HCT116 (cell line): ENCODE measurements at regions not wholly inside any gene's neighbourhood (a gene's known extent, or its start where the extent isn't known, plus 50 kb on each side); places are given as distances from the start of the nearest gene placed in this dataset.

Experiments used
- CBX3 ChIP-seq: IDR thresholded peaks from 2 replicates; pipeline ENCODE4 v1.6.1; 2012; ENCODE audit warnings: low read depth
- EGR1 ChIP-seq: IDR thresholded peaks from 2 replicates; pipeline ENCODE4 v1.6.1; 2012; ENCODE audit warnings: low read depth
- ELF1 ChIP-seq: IDR thresholded peaks from 2 replicates; pipeline ENCODE4 v1.6.1; 2012; ENCODE audit warnings: low read depth, borderline replicate concordance
- EZH2 ChIP-seq: fragments of 200-600 bp; sonication (generic); IDR thresholded peaks from 2 replicates; pipeline ENCODE4 v1.6.1; 2017; ENCODE audit warnings: antibody characterized with exemption, mixed run types
- EZH2phosphoT487 ChIP-seq: fragments of 200-600 bp; IDR thresholded peaks from 2 replicates; pipeline ENCODE4 v1.6.1; 2018; ENCODE audit warnings: antibody characterized with exemption, borderline replicate concordance
- POLR2A ChIP-seq: IDR thresholded peaks from 2 replicates; pipeline ENCODE4 v1.7.0; 2011; ENCODE audit warnings: borderline replicate concordance; ENCODE audit not compliant: insufficient read depth, insufficient read length; ENCODE audit errors: extremely low read depth
- POLR2AphosphoS5 ChIP-seq: IDR thresholded peaks from 2 replicates; pipeline ENCODE4 v1.6.1; 2011; ENCODE audit warnings: mild to moderate bottlenecking, low read depth, low read length, moderate library complexity
- ZFX ChIP-seq: fragments of 450-650 bp; IDR thresholded peaks from 2 replicates; pipeline ENCODE4 v1.6.1; 2017
- ZNF274 ChIP-seq: fragments of 200-500 bp; sonication (Bioruptor generic); IDR thresholded peaks from 2 replicates; pipeline ENCODE4 v1.6.1; 2014; ENCODE audit warnings: mild to moderate bottlenecking, low read depth, low read length, inconsistent platforms
- TF ChIP-seq, protein P1 (sequence below), 3 experiments: fragments of 200-600 bp in 1 of 3; sonication (generic) in 1 of 3; IDR thresholded peaks in 2 of 3; conservative IDR thresholded peaks in 1 of 3; 2 replicates each; pipeline ENCODE4 v1.5.1; 2012 to 2017; ENCODE audit warnings: low read depth in 2 of 3, low read length in 2 of 3, antibody characterized with exemption in 1 of 3, borderline replicate concordance in 1 of 3, control low read depth in 1 of 3, mild to moderate bottlenecking in 1 of 3, mixed read lengths in 1 of 3, mixed run types in 1 of 3, moderate library complexity in 1 of 3; ENCODE audit not compliant: insufficient read depth in 1 of 3
- TF ChIP-seq, protein P2 (sequence below): IDR thresholded peaks from 2 replicates; pipeline ENCODE4 v1.6.1; 2012

DNA sequence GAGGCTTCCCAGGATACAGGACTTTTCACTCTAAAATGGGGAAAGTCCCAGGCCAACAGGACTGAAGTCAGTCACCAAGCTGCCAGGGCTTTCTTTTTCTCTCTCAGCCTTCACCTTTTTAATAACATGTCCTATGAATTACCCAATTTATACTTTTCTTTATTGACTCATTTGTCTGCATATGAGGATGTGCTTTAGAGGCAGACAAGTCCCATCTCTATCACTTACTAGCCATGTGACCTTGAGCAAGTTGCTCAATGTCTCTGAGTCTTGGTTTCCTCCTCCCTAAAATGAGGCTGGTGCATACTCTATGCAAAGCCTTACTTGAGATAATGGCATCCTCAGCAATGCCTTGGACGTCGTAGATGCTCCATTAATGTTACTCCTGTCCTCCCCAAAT, 98.1 kb upstream of the TMPO start:
- TF ChIP-seq, protein P1, sequence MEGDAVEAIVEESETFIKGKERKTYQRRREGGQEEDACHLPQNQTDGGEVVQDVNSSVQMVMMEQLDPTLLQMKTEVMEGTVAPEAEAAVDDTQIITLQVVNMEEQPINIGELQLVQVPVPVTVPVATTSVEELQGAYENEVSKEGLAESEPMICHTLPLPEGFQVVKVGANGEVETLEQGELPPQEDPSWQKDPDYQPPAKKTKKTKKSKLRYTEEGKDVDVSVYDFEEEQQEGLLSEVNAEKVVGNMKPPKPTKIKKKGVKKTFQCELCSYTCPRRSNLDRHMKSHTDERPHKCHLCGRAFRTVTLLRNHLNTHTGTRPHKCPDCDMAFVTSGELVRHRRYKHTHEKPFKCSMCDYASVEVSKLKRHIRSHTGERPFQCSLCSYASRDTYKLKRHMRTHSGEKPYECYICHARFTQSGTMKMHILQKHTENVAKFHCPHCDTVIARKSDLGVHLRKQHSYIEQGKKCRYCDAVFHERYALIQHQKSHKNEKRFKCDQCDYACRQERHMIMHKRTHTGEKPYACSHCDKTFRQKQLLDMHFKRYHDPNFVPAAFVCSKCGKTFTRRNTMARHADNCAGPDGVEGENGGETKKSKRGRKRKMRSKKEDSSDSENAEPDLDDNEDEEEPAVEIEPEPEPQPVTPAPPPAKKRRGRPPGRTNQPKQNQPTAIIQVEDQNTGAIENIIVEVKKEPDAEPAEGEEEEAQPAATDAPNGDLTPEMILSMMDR (IDR thresholded peaks at IDR 0.05 in 2 of 3, conservative IDR thresholded peaks at IDR 0.05 in 1 of 3; ENCODE audit: borderline replicate concordance in 1 of 3, insufficient read depth in 1 of 3, low read depth in 2 of 3, low read length in 2 of 3) = no peak
- no peak for TF ChIP-seq ZNF274
- no peak for TF ChIP-seq EGR1
- TF ChIP-seq POLR2A = no peak
- no peak for TF ChIP-seq CBX3
- TF ChIP-seq EZH2 = no peak
- no peak for TF ChIP-seq ELF1
- no peak for TF ChIP-seq EZH2phosphoT487
- TF ChIP-seq, protein P2, sequence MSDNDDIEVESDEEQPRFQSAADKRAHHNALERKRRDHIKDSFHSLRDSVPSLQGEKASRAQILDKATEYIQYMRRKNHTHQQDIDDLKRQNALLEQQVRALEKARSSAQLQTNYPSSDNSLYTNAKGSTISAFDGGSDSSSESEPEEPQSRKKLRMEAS = no peak
- no peak for TF ChIP-seq ZFX
- no peak for TF ChIP-seq POLR2AphosphoS5
